HEK293 (cell line): ENCODE measurements at regions not wholly inside any gene's neighbourhood (a gene's known extent, or its start where the extent isn't known, plus 50 kb on each side); places are given as distances from the start of the nearest gene placed in this dataset.

Experiments
- CTCF ChIA-PET: fragments of 350-600 bp; formaldehyde crosslinking; extraction: SDS; loops from one replicate; lab custom pipeline; 2021; ENCODE audit warnings: antibody characterized with exemption; lab: Yijun Ruan, JAX
- POLR2A ChIA-PET: fragments of 300-600 bp; formaldehyde crosslinking; extraction: SDS; loops from one replicate; lab custom pipeline; 2020; ENCODE audit warnings: antibody characterized with exemption, inconsistent platforms; lab: Yijun Ruan, JAX
- H3K27ac ChIP-seq: fragments of 200-500 bp; sonication (Bioruptor generic); 2 replicates; pipeline ENCODE4 v1.5.1; 2014; ENCODE audit warnings: low read depth, low read length, control low read depth, inconsistent platforms; ENCODE audit errors: extremely low read depth
- H3K36me3 ChIP-seq, 2 experiments: fragments of 200-500 bp in 1 of 2; sonication (Bioruptor generic) in 1 of 2; 1 replicate in 1 of 2; 2 replicates in 1 of 2; pipeline ENCODE4 v1.5.1; 2014 to 2017; ENCODE audit warnings: inconsistent platforms in 2 of 2, low read length in 2 of 2; ENCODE audit not compliant: control insufficient read depth in 2 of 2, insufficient read depth in 1 of 2
- H3K4me1 ChIP-seq: fragments of 200-500 bp; sonication (Bioruptor generic); 2 replicates; pipeline ENCODE4 v1.5.1; 2014; ENCODE audit warnings: mild to moderate bottlenecking, low read length, inconsistent platforms; ENCODE audit not compliant: control insufficient read depth, insufficient read depth
- H3K4me3 ChIP-seq: 2 replicates; pipeline ENCODE4 v1.5.1; 2011; ENCODE audit warnings: low read depth, mild to moderate bottlenecking, control low read depth, low read length, moderate library complexity
- H3K9me3 ChIP-seq: fragments of 200-500 bp; sonication (Bioruptor generic); 2 replicates; pipeline ENCODE4 v1.5.1; 2014; ENCODE audit warnings: low read depth, low read length, inconsistent platforms; ENCODE audit not compliant: control insufficient read depth, insufficient read depth
- FEZF1 ChIP-seq: fragments of 450-650 bp; formaldehyde crosslinking; IDR thresholded peaks from 2 replicates; pipeline ENCODE4 v1.5.1; 2016; ENCODE audit warnings: missing biosample characterization, missing genetic modification characterization
- KLF10 ChIP-seq: fragments of 450-650 bp; IDR thresholded peaks from 2 replicates; pipeline ENCODE4 v1.5.1; 2018; ENCODE audit warnings: missing biosample characterization, mild to moderate bottlenecking, missing genetic modification characterization
- SP3 ChIP-seq: fragments of 450-650 bp; formaldehyde crosslinking; IDR thresholded peaks from 2 replicates; pipeline ENCODE4 v1.5.1; 2016; ENCODE audit warnings: missing biosample characterization, missing genetic modification characterization
- ZBTB1 ChIP-seq: fragments of 450-650 bp; formaldehyde crosslinking; IDR thresholded peaks from 2 replicates; pipeline ENCODE4 v1.5.1; 2016; ENCODE audit warnings: missing biosample characterization, missing genetic modification characterization
- ZIC2 ChIP-seq: fragments of 450-650 bp; formaldehyde crosslinking; IDR thresholded peaks from 2 replicates; pipeline ENCODE4 v1.5.1; 2016; ENCODE audit warnings: missing biosample characterization, missing genetic modification characterization
- ZNF112 ChIP-seq: fragments of 450-650 bp; formaldehyde crosslinking; IDR thresholded peaks from 2 replicates; pipeline ENCODE4 v1.5.0; 2017; ENCODE audit warnings: missing biosample characterization, missing genetic modification characterization
- ZNF174 ChIP-seq: fragments of 450-650 bp; formaldehyde crosslinking; IDR thresholded peaks from 2 replicates; pipeline ENCODE4 v1.5.0; 2017; ENCODE audit warnings: missing biosample characterization, mild to moderate bottlenecking, missing genetic modification characterization
- ZNF366 ChIP-seq: fragments of 450-650 bp; formaldehyde crosslinking; conservative IDR thresholded peaks from 2 replicates; pipeline ENCODE4 v1.5.1; 2016; ENCODE audit warnings: missing biosample characterization, missing genetic modification characterization
- ZNF391 ChIP-seq: fragments of 450-650 bp; formaldehyde crosslinking; IDR thresholded peaks from 2 replicates; pipeline ENCODE4 v1.5.1; 2016; ENCODE audit warnings: low read depth, missing biosample characterization, missing genetic modification characterization, borderline replicate concordance
- ZNF423 ChIP-seq: fragments of 450-650 bp; formaldehyde crosslinking; IDR thresholded peaks from 2 replicates; pipeline ENCODE4 v1.5.1; 2016; ENCODE audit warnings: missing biosample characterization, missing genetic modification characterization
- ZNF529 ChIP-seq: fragments of 450-650 bp; formaldehyde crosslinking; IDR thresholded peaks from 2 replicates; pipeline ENCODE4 v1.5.1; 2017; ENCODE audit warnings: missing genetic modification characterization, missing biosample characterization; ENCODE audit not compliant: insufficient replicate concordance
- ZNF555 ChIP-seq: fragments of 450-650 bp; formaldehyde crosslinking; conservative IDR thresholded peaks from 2 replicates; pipeline ENCODE4 v1.5.1; 2017; ENCODE audit warnings: missing biosample characterization, mild to moderate bottlenecking, missing genetic modification characterization, inconsistent platforms
- ZNF558 ChIP-seq: fragments of 450-650 bp; formaldehyde crosslinking; IDR thresholded peaks from 2 replicates; pipeline ENCODE4 v1.5.1; 2016; ENCODE audit warnings: missing biosample characterization, missing genetic modification characterization
- ZNF626 ChIP-seq: fragments of 450-650 bp; sonication (Bioruptor Pico); formaldehyde crosslinking; IDR thresholded peaks from 2 replicates; pipeline ENCODE4 v1.5.1; 2018; ENCODE audit warnings: missing biosample characterization, missing genetic modification characterization, inconsistent platforms
- ZNF791 ChIP-seq: fragments of 450-650 bp; formaldehyde crosslinking; IDR thresholded peaks from 2 replicates; pipeline ENCODE4 v1.5.1; 2016; ENCODE audit warnings: missing biosample characterization, missing genetic modification characterization
- ZNF830 ChIP-seq: fragments of 450-650 bp; IDR thresholded peaks from 2 replicates; pipeline ENCODE4 v1.5.0; 2018; ENCODE audit warnings: missing biosample characterization, missing genetic modification characterization, low read depth, mild to moderate bottlenecking, moderate library complexity
- TF ChIP-seq, protein P1 (sequence below): fragments of 450-650 bp; formaldehyde crosslinking; IDR thresholded peaks from 2 replicates; pipeline ENCODE4 v1.5.1; 2016; ENCODE audit warnings: missing biosample characterization, missing genetic modification characterization
- TF ChIP-seq, protein P2 (sequence below): fragments of 450-650 bp; formaldehyde crosslinking; IDR thresholded peaks from 2 replicates; pipeline ENCODE4 v1.5.1; 2016; ENCODE audit warnings: missing biosample characterization, missing genetic modification characterization
- TF ChIP-seq, protein P3 (sequence below): fragments of 450-650 bp; formaldehyde crosslinking; IDR thresholded peaks from 2 replicates; pipeline ENCODE4 v1.5.1; 2016; ENCODE audit warnings: missing biosample characterization, missing genetic modification characterization
- TF ChIP-seq, protein P4 (sequence below): fragments of 450-650 bp; formaldehyde crosslinking; IDR thresholded peaks from 2 replicates; pipeline ENCODE4 v1.5.1; 2016; ENCODE audit warnings: missing biosample characterization, missing genetic modification characterization
- TF ChIP-seq, protein P5 (sequence below): fragments of 450-650 bp; formaldehyde crosslinking; IDR thresholded peaks from 2 replicates; pipeline ENCODE4 v1.5.1; 2016; ENCODE audit warnings: missing biosample characterization, missing genetic modification characterization

DNA sequence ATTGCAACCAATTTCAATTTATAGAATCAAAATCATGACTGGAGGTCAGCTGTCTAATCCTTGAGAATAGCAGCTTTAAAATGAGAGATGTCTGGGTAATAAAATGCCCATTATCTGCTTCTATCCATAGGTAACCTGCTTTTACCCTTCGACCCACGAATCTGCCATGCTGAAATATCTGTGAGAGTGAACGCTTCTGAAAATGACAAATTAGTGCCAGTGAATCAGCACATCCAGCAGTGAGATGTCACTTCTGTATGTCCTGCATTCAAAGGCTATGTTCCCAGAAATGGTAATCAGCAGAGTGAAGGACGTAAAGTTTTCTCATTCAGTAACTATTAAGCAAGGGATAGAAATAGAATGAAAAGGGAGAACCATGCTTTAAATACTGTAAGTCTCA, 532.4 kb upstream of the ITGA1 start:
- TF ChIP-seq ZNF391 (tag by site-specific recombination) (no peak), ZNF626 (no peak), ZNF174 (tag by site-specific recombination) (no peak), FEZF1 (tag by site-specific recombination) (no peak), KLF10 (tag by site-specific recombination) (no peak), ZNF830 (no peak), ZNF558 (tag by site-specific recombination) (no peak)
- TF ChIP-seq, protein P1, sequence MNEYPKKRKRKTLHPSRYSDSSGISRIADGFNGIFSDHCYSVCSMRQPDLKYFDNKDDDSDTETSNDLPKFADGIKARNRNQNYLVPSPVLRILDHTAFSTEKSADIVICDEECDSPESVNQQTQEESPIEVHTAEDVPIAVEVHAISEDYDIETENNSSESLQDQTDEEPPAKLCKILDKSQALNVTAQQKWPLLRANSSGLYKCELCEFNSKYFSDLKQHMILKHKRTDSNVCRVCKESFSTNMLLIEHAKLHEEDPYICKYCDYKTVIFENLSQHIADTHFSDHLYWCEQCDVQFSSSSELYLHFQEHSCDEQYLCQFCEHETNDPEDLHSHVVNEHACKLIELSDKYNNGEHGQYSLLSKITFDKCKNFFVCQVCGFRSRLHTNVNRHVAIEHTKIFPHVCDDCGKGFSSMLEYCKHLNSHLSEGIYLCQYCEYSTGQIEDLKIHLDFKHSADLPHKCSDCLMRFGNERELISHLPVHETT (tag by site-specific recombination) = no peak
- POLR2A ChIA-PET = no interaction called here
- no peak overlapping the region for H3K27ac ChIP-seq
- H3K4me1 ChIP-seq = no peaks in the 10 kb centered on the region
- no peaks in the 10 kb centered on the region for H3K36me3 ChIP-seq
- no peak overlapping the region for H3K4me3 ChIP-seq
- H3K9me3 ChIP-seq = no peaks in the 10 kb centered on the region
- CTCF ChIA-PET = interaction anchor here (0.7 kb wide), 1 partner anchor 32 kb away, joined by 3 read pairs; no protein-coding TSS in a partner anchor

DNA sequence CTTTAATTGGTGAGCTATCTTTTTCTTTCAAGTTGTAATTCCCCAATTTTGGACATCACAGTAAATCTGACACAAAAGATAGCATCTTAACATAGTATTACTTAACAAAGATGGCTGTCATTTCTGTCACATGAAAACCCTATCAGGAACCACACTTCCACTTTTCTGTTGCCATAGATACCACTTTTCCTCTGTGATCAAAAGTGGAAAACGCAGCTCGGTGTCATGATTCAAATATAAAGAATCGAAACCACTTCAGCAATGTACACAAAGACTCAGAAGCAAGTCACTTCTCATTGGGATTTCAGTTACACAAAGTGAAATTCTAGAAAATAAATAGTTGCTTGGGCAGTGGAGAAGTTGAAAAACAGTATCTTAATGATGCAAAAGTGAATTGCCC, 524.9 kb upstream of the ITGA1 start:
- H3K4me3 ChIP-seq = no peak overlapping the region
- H3K36me3 ChIP-seq = no peaks in the 10 kb centered on the region
- no peak for TF ChIP-seq ZNF366
- TF ChIP-seq, protein P2, sequence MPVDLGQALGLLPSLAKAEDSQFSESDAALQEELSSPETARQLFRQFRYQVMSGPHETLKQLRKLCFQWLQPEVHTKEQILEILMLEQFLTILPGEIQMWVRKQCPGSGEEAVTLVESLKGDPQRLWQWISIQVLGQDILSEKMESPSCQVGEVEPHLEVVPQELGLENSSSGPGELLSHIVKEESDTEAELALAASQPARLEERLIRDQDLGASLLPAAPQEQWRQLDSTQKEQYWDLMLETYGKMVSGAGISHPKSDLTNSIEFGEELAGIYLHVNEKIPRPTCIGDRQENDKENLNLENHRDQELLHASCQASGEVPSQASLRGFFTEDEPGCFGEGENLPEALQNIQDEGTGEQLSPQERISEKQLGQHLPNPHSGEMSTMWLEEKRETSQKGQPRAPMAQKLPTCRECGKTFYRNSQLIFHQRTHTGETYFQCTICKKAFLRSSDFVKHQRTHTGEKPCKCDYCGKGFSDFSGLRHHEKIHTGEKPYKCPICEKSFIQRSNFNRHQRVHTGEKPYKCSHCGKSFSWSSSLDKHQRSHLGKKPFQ (tag by site-specific recombination) = no peak
- TF ChIP-seq SP3 (tag by site-specific recombination) = no peak
- TF ChIP-seq, protein P3, sequence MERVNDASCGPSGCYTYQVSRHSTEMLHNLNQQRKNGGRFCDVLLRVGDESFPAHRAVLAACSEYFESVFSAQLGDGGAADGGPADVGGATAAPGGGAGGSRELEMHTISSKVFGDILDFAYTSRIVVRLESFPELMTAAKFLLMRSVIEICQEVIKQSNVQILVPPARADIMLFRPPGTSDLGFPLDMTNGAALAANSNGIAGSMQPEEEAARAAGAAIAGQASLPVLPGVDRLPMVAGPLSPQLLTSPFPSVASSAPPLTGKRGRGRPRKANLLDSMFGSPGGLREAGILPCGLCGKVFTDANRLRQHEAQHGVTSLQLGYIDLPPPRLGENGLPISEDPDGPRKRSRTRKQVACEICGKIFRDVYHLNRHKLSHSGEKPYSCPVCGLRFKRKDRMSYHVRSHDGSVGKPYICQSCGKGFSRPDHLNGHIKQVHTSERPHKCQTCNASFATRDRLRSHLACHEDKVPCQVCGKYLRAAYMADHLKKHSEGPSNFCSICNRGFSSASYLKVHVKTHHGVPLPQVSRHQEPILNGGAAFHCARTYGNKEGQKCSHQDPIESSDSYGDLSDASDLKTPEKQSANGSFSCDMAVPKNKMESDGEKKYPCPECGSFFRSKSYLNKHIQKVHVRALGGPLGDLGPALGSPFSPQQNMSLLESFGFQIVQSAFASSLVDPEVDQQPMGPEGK = no peak
- TF ChIP-seq ZBTB1 (tag by site-specific recombination) = no peak
- TF ChIP-seq, protein P4, sequence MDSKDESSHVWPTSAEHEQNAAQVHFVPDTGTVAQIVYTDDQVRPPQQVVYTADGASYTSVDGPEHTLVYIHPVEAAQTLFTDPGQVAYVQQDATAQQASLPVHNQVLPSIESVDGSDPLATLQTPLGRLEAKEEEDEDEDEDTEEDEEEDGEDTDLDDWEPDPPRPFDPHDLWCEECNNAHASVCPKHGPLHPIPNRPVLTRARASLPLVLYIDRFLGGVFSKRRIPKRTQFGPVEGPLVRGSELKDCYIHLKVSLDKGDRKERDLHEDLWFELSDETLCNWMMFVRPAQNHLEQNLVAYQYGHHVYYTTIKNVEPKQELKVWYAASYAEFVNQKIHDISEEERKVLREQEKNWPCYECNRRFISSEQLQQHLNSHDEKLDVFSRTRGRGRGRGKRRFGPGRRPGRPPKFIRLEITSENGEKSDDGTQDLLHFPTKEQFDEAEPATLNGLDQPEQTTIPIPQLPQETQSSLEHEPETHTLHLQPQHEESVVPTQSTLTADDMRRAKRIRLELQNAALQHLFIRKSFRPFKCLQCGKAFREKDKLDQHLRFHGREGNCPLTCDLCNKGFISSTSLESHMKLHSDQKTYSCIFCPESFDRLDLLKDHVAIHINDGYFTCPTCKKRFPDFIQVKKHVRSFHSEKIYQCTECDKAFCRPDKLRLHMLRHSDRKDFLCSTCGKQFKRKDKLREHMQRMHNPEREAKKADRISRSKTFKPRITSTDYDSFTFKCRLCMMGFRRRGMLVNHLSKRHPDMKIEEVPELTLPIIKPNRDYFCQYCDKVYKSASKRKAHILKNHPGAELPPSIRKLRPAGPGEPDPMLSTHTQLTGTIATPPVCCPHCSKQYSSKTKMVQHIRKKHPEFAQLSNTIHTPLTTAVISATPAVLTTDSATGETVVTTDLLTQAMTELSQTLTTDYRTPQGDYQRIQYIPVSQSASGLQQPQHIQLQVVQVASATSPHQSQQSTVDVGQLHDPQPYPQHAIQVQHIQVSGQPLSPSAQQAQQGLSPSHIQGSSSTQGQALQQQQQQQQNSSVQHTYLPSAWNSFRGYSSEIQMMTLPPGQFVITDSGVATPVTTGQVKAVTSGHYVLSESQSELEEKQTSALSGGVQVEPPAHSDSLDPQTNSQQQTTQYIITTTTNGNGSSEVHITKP (tag by site-specific recombination) = no peak
- TF ChIP-seq ZNF529 (tag by site-specific recombination) = no peak
- TF ChIP-seq ZNF423 (tag by site-specific recombination) = no peak
- no peak for TF ChIP-seq ZNF112 (tag by site-specific recombination)
- TF ChIP-seq, protein P5, sequence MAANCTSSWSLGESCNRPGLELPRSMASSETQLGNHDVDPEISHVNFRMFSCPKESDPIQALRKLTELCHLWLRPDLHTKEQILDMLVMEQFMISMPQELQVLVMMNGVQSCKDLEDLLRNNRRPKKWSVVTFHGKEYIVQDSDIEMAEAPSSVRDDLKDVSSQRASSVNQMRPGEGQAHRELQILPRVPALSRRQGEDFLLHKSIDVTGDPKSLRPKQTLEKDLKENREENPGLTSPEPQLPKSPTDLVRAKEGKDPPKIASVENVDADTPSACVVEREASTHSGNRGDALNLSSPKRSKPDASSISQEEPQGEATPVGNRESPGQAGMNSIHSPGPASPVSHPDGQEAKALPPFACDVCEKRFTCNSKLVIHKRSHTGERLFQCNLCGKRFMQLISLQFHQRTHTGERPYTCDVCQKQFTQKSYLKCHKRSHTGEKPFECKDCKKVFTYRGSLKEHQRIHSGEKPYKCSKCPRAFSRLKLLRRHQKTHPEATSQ = no peak
- no peak for TF ChIP-seq ZNF555 (tag by site-specific recombination)
- TF ChIP-seq ZNF791 (tag by site-specific recombination) = no peak
- TF ChIP-seq ZIC2 (tag by site-specific recombination) = no peak
- CTCF ChIA-PET = no interaction called here
- no peaks in the 10 kb centered on the region for H3K9me3 ChIP-seq
- POLR2A ChIA-PET = no interaction called here
- no peak overlapping the region for H3K27ac ChIP-seq
- H3K4me1 ChIP-seq = no peaks in the 10 kb centered on the region
